ENCODE measurements at regions not wholly inside any gene's neighbourhood (a gene's known extent, or its start where the extent isn't known, plus 50 kb on each side); places are given as distances from the start of the nearest gene placed in this dataset.

DNA sequence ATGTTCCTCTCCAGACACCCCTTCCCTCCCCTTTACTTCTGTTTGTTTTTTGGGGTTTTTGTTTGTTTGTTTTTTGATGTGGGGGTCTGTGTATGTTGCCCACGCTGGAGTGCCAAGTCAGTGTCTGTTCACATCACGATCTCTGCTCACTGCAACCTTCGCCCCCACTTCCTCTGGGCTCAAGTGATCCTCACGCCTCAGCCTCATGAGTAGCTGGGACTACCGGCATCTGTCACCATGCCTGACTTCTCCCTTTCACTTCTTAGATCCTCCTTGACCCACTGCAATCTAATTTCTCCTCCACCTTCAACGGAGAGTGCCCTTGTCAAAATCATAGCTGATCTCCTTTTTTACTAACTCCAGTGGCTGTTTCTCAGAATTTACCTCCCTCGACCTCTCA lies 100.7 kb upstream of the KIF26B start:
- no peak for DNase-seq (ENCODE audit: low read depth, low spot score)
- POLR2A ChIA-PET = no interaction called here
- no TSS peak for BruUV-seq (replicated peaks)

GRCh38 chr1:245052258-245052657 lies 102.5 kb upstream of the KIF26B start:
- no peak overlapping the region for H3K4me2 ChIP-seq (ENCODE audit: control insufficient read depth, insufficient read depth)
- no peak overlapping the region for H3K4me3 ChIP-seq
- H2AFZ ChIP-seq (ENCODE audit: control insufficient read depth, low read depth, low read length) = no peak overlapping the region
- WGBS (ENCODE audit: insufficient coverage, insufficient replicate concordance, low lambda C conversion rate, missing lambda C conversion rate) = 62% methylated on average over 10 of the region's 10 CpGs
- no peak overlapping the region for H3K9ac ChIP-seq (ENCODE audit: control insufficient read depth, insufficient read depth, low read length)
- H4K20me1 ChIP-seq (ENCODE audit: control insufficient read depth, insufficient read depth) = no peaks in the 10 kb centered on the region
- POLR2A ChIA-PET = no interaction called here
- H3K4me1 ChIP-seq (ENCODE audit: control insufficient read depth, insufficient read depth, low read length) = no peaks in the 10 kb centered on the region; the same call in 1 of the 2 replicates
- no peaks in the 10 kb centered on the region for H3K79me2 ChIP-seq (ENCODE audit: control insufficient read depth, insufficient read depth, low read length)
- no TSS peak for BruUV-seq (replicated peaks)
- intact Hi-C loops (cut with micrococcal nuclease; ENCODE audit: unreplicated experiment) = no loop called here
- TF ChIP-seq CBX5 (IDR thresholded peaks at IDR 0.05; ENCODE audit: low read depth) (no peak), HSF1 (IDR thresholded peaks at IDR 0.05; ENCODE audit: low read depth, low read length) (no peak)
- H3K27me3 ChIP-seq (replicated peaks in 1 of 2; ENCODE audit: control insufficient read depth in 2 of 2, insufficient read depth in 2 of 2, low read length in 1 of 2) = peaks cover 0 to 3% of the 10 kb centered on the region in 2 experiments; a peak in 2 of 4 replicates
- no peak for FAIRE-seq
- ATAC-seq = no peak
- RAD21 ChIA-PET (ENCODE audit: unreplicated experiment) = interaction anchor here (1.7 kb wide), 1 partner anchor 10 kb away, joined by 8 read pairs; no protein-coding TSS in a partner anchor
- CTCF ChIA-PET = interaction anchor here (1.5 to 1.9 kb wide), 2 partner anchors 10 to 254 kb away, joined by 3 to 13 read pairs; no protein-coding TSS in a partner anchor
- in situ Hi-C loops (cut with MboI) = no loop called here
- no peaks in the 10 kb centered on the region for H3K9me3 ChIP-seq (replicated peaks; ENCODE audit: control insufficient read depth, insufficient read depth, low read length)
- DNase-seq (ENCODE audit: low read depth, low spot score) = no peak
- no peaks in the 10 kb centered on the region for H3K36me3 ChIP-seq (ENCODE audit: control insufficient read depth in 2 of 2, insufficient read depth in 2 of 2, low read length in 1 of 2)
- no peak overlapping the region for H3K27ac ChIP-seq (ENCODE audit: control insufficient read depth, insufficient read depth)
- SMC1A ChIA-PET (ENCODE audit: uncharacterized antibody, unreplicated experiment) = interaction anchor here (0.9 to 2.6 kb wide), 3 partner anchors 9 to 251 kb away, joined by 3 to 8 read pairs (median 4); no protein-coding TSS in a partner anchor

More for the DNA sequence above, 100.7 kb upstream of the KIF26B start:
- Histone ChIP-seq H2AFZ (ENCODE audit: control insufficient read depth, low read depth, low read length) (no peak overlapping the region), H3K4me3 (no peak overlapping the region), H3K36me3 (ENCODE audit: control insufficient read depth in 2 of 2, insufficient read depth in 2 of 2, low read length in 1 of 2) (no peaks in the 10 kb centered on the region), H3K4me1 (ENCODE audit: control insufficient read depth, insufficient read depth, low read length) (no peaks in the 10 kb centered on the region; the same call in 1 of the 2 replicates), H3K27ac (ENCODE audit: control insufficient read depth, insufficient read depth) (no peak overlapping the region), H3K27me3 (replicated peaks in 1 of 2; ENCODE audit: control insufficient read depth in 2 of 2, insufficient read depth in 2 of 2, low read length in 1 of 2) (peaks cover 0 to 3% of the 10 kb centered on the region in 2 experiments; a peak in 2 of 4 replicates), H3K4me2 (ENCODE audit: control insufficient read depth, insufficient read depth) (no peak overlapping the region), H3K79me2 (ENCODE audit: control insufficient read depth, insufficient read depth, low read length) (no peaks in the 10 kb centered on the region), H3K9me3 (replicated peaks; ENCODE audit: control insufficient read depth, insufficient read depth, low read length) (no peaks in the 10 kb centered on the region), H3K9ac (ENCODE audit: control insufficient read depth, insufficient read depth, low read length) (no peak overlapping the region), H4K20me1 (ENCODE audit: control insufficient read depth, insufficient read depth) (no peaks in the 10 kb centered on the region)
- WGBS (ENCODE audit: insufficient coverage, insufficient replicate concordance, low lambda C conversion rate, missing lambda C conversion rate) = 3% methylated on average over 7 of the region's 7 CpGs
- no peak for TF ChIP-seq TARDBP (IDR thresholded peaks at IDR 0.05; ENCODE audit: borderline replicate concordance)
- TF ChIP-seq, protein P1, sequence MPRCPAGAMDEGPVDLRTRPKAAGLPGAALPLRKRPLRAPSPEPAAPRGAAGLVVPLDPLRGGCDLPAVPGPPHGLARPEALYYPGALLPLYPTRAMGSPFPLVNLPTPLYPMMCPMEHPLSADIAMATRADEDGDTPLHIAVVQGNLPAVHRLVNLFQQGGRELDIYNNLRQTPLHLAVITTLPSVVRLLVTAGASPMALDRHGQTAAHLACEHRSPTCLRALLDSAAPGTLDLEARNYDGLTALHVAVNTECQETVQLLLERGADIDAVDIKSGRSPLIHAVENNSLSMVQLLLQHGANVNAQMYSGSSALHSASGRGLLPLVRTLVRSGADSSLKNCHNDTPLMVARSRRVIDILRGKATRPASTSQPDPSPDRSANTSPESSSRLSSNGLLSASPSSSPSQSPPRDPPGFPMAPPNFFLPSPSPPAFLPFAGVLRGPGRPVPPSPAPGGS (IDR thresholded peaks at IDR 0.05; ENCODE audit: borderline replicate concordance, insufficient read depth, low read depth, low read length, poor library complexity, severe bottlenecking) = no peak
- SMC1A ChIA-PET (ENCODE audit: uncharacterized antibody, unreplicated experiment) = no interaction called here
- CTCF ChIA-PET = interaction anchor here (0.8 kb wide), 2 partner anchors 11 to 354 kb away, joined by 3 to 4 read pairs; no protein-coding TSS in a partner anchor
- FAIRE-seq = no peak
- in situ Hi-C loops (cut with MboI) = no loop called here
- intact Hi-C loops (cut with micrococcal nuclease; ENCODE audit: unreplicated experiment) = no loop called here
- no peak for ATAC-seq
- RAD21 ChIA-PET (ENCODE audit: unreplicated experiment) = interaction anchor here (1.3 kb wide), 1 partner anchor 12 kb away, joined by 4 read pairs; no protein-coding TSS in a partner anchor
